Activated CD4-positive, alpha-beta T cell treated with anti-CD3 and anti-CD28 coated beads, Interleukin-2, Interleukin-4, amounts not matched to agents 100 ng/mL and 50 ng/mL, durations not matched to agents 16 hours and 8 hours (primary cell): ENCODE measurements at regions not wholly inside any gene's neighbourhood (a gene's known extent, or its start where the extent isn't known, plus 50 kb on each side); places are given as distances from the start of the nearest gene placed in this dataset.
"Not testable (repeated sequence)": the region's sequence is repeated elsewhere in the genome, so short reads cannot be mapped to it uniquely, and the experiment has no call there.

Experiments used
- DNase-seq: peaks from one replicate; pipeline ENCODE4 v3.0.0-alpha.2; 2020; ENCODE audit warnings: low spot score

GRCh38 chr13:60922576-60923231, 492.9 kb downstream of the PCDH20 start:
- no peak for DNase-seq

GRCh38 chr13:60893801-60894200, 496.8 kb downstream of the TDRD3 start:
- no peak for DNase-seq

GRCh38 chr13:60887711-60888110, 490.7 kb downstream of the TDRD3 start:
- DNase-seq: no peak

- no peak for DNase-seq
Measured at GRCh38 chr13:60881507-60881906, 484.5 kb downstream of the TDRD3 start.

GRCh38 chr13:60873116-60873515, 476.1 kb downstream of the TDRD3 start:
- DNase-seq: no peak

GRCh38 chr13:60869941-60870613, 473.1 kb downstream of the TDRD3 start:
- no peak for DNase-seq

- no peak for DNase-seq
Measured at GRCh38 chr13:60869225-60869624, 472.2 kb downstream of the TDRD3 start.

GRCh38 chr13:60862036-60862435, 465.0 kb downstream of the TDRD3 start:
- DNase-seq: no peak

- DNase-seq: no peak
Measured at GRCh38 chr13:60857698-60858097, 460.7 kb downstream of the TDRD3 start.

GRCh38 chr13:60852886-60853285, 455.9 kb downstream of the TDRD3 start:
- DNase-seq: no peak

GRCh38 chr13:60851378-60851777, 454.4 kb downstream of the TDRD3 start:
- DNase-seq: no peak

- no peak for DNase-seq
Measured at GRCh38 chr13:60850526-60850925, 453.5 kb downstream of the TDRD3 start.

GRCh38 chr13:60838581-60838980, 441.6 kb downstream of the TDRD3 start:
- no peak for DNase-seq

GRCh38 chr13:60837806-60838205, 440.8 kb downstream of the TDRD3 start:
- no peak for DNase-seq

GRCh38 chr13:60836821-60837220, 439.8 kb downstream of the TDRD3 start:
- no peak for DNase-seq

GRCh38 chr13:60811581-60811980, 414.6 kb downstream of the TDRD3 start:
- DNase-seq: no peak

- DNase-seq: not testable (repeated sequence)
Measured at GRCh38 chr13:60805640-60806039, 408.6 kb downstream of the TDRD3 start.

GRCh38 chr13:60798503-60798902, 401.5 kb downstream of the TDRD3 start:
- DNase-seq: no peak

- no peak for DNase-seq
Measured at GRCh38 chr13:60797112-60797511, 400.1 kb downstream of the TDRD3 start.

- DNase-seq: no peak
Measured at GRCh38 chr13:60794751-60795150, 397.7 kb downstream of the TDRD3 start.

- no peak for DNase-seq
Measured at GRCh38 chr13:60790620-60791019, 393.6 kb downstream of the TDRD3 start.

- DNase-seq: no peak
Measured at GRCh38 chr13:60788156-60788829, 391.3 kb downstream of the TDRD3 start.

- DNase-seq: no peak
Measured at GRCh38 chr13:60787083-60787482, 390.1 kb downstream of the TDRD3 start.
